K562 (cell line): ENCODE measurements at regions not wholly inside any gene's neighbourhood (a gene's known extent, or its start where the extent isn't known, plus 50 kb on each side); places are given as distances from the start of the nearest gene placed in this dataset.

Source experiments
- HNRNPH1 ChIP-seq: fragments of 200-400 bp; formaldehyde crosslinking; optimal IDR thresholded peaks from 2 replicates; pipeline ENCODE3; 2017; ENCODE audit warnings: low read depth, mild to moderate bottlenecking, low read length, moderate library complexity
- MCM7 ChIP-seq, 2 experiments: fragments of 450-650 bp; IDR thresholded peaks; 2 replicates each; pipeline ENCODE4 v1.6.1; 2016 to 2018
- ZNF263 ChIP-seq: sonication (generic); formaldehyde crosslinking; IDR thresholded peaks from 2 replicates; pipeline ENCODE4 v1.8.0; 2022; ENCODE audit warnings: mild to moderate bottlenecking, missing genetic modification reagents, borderline replicate concordance

DNA sequence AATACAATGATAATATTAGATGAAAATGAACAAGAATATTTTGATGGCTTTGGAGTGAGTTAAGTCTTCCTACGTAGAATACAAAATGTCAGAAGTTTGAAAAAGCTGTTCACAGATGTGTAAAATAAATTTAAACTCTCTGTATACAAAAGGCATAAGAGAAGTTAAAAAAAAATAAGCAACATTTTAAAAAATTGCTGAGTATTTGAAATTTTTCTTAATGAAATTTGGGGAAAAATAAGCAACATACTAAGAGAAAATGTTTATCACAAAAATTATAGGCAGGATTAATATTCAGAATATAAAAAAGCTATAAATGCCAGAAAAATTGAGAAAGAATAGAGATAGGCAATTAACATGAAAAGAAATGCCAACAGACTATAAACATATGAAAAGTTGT, 470.7 kb upstream of the TRPC7 start:
- TF ChIP-seq ZNF263 (no peak), MCM7 (IDR thresholded peaks at IDR 0.05) (no peak), HNRNPH1 (no peak)
